ENCODE measurements at regions not wholly inside any gene's neighbourhood (a gene's known extent, or its start where the extent isn't known, plus 50 kb on each side); places are given as distances from the start of the nearest gene placed in this dataset.

- no peak for DNase-seq (ENCODE audit: low spot score)
- no peak for TF ChIP-seq CTCF (IDR thresholded peaks at IDR 0.05; ENCODE audit: extremely low read depth, missing control alignments)
Measured at GRCh38 chr18:60667016-60667415, 294.4 kb upstream of the MC4R start.

- no peak for TF ChIP-seq CTCF (IDR thresholded peaks at IDR 0.05; ENCODE audit: extremely low read depth, missing control alignments)
- DNase-seq (ENCODE audit: low spot score) = no peak
Measured at GRCh38 chr18:60668583-60668982, 296.0 kb upstream of the MC4R start.

- TF ChIP-seq CTCF (IDR thresholded peaks at IDR 0.05; ENCODE audit: extremely low read depth, missing control alignments) = no peak
- no peak for DNase-seq (ENCODE audit: low spot score)
Measured at GRCh38 chr18:60669938-60670337, 297.4 kb upstream of the MC4R start.

GRCh38 chr18:60671021-60671420, 298.4 kb upstream of the MC4R start:
- no peak for TF ChIP-seq CTCF (IDR thresholded peaks at IDR 0.05; ENCODE audit: extremely low read depth, missing control alignments)
- no peak for DNase-seq (ENCODE audit: low spot score)

- no peak for DNase-seq (ENCODE audit: low spot score)
- TF ChIP-seq CTCF (IDR thresholded peaks at IDR 0.05; ENCODE audit: extremely low read depth, missing control alignments) = no peak
Measured at GRCh38 chr18:60675126-60675525, 302.6 kb upstream of the MC4R start.

- DNase-seq (ENCODE audit: low spot score) = no peak
- no peak for TF ChIP-seq CTCF (IDR thresholded peaks at IDR 0.05; ENCODE audit: extremely low read depth, missing control alignments)
Measured at GRCh38 chr18:60675801-60676200, 303.2 kb upstream of the MC4R start.

- no peak for DNase-seq (ENCODE audit: low spot score)
- TF ChIP-seq CTCF (IDR thresholded peaks at IDR 0.05; ENCODE audit: extremely low read depth, missing control alignments) = no peak
Measured at GRCh38 chr18:60676815-60677214, 304.2 kb upstream of the MC4R start.

Data from GM20000 (cell line).